HG03439 (cell line): ENCODE measurements at regions not wholly inside any gene's neighbourhood (a gene's known extent, or its start where the extent isn't known, plus 50 kb on each side); places are given as distances from the start of the nearest gene placed in this dataset.
"Not testable (repeated sequence)": the region's sequence is repeated elsewhere in the genome, so short reads cannot be mapped to it uniquely, and the experiment has no call there.

ENCODE experiments used
- ATAC-seq: cut with Tn5 transposase; IDR thresholded peaks from one replicate; pipeline ENCODE4 v1.9.1; 2021; ENCODE audit warnings: mild to moderate bottlenecking, moderate library complexity; ENCODE audit not compliant: unreplicated experiment

GRCh38 chr2:53610260-53610659 is 157.3 kb upstream of the CHAC2 start:
- ATAC-seq, result no peak

DNA sequence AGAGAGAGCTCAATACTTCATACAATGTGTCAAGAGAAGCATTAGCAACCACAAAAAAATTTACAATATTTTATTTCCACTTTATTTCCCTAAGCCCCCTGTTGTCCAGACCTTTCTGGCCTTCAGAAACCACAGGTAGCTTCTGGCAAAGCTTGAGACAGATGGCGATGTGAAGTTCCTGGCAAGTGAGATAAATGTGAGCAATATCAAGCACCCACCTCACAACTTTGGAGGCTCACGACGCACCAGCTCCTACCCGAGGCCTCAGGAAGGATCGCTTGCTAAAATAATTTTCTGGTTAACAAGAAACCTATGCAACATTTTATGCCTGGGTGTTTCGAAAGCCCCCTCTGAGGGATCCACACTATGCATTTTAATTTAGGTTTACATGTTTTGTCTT is 158.1 kb upstream of the CHAC2 start:
- no peak for ATAC-seq

GRCh38 chr2:53608293-53608692 is 159.3 kb upstream of the CHAC2 start:
- no peak for ATAC-seq

DNA sequence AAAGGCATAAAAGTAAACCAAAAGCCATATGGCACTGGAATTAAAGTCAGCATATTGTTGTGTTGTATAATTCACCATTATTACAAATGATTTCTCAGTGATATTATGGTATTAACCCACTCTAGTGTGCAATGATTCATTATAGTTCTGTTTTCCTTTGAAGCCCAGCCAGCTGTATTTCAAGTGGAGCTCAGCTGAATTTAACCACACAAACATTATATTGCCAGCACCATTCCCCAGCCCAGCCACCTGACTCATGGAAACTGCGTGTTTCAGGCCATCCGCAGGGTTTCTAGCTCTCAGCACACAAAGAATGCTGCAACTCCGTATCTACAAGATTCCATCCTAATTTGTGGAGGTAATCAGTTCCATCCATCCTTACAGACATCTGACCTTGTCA is 166.8 kb upstream of the CHAC2 start:
- ATAC-seq, result no peak

DNA sequence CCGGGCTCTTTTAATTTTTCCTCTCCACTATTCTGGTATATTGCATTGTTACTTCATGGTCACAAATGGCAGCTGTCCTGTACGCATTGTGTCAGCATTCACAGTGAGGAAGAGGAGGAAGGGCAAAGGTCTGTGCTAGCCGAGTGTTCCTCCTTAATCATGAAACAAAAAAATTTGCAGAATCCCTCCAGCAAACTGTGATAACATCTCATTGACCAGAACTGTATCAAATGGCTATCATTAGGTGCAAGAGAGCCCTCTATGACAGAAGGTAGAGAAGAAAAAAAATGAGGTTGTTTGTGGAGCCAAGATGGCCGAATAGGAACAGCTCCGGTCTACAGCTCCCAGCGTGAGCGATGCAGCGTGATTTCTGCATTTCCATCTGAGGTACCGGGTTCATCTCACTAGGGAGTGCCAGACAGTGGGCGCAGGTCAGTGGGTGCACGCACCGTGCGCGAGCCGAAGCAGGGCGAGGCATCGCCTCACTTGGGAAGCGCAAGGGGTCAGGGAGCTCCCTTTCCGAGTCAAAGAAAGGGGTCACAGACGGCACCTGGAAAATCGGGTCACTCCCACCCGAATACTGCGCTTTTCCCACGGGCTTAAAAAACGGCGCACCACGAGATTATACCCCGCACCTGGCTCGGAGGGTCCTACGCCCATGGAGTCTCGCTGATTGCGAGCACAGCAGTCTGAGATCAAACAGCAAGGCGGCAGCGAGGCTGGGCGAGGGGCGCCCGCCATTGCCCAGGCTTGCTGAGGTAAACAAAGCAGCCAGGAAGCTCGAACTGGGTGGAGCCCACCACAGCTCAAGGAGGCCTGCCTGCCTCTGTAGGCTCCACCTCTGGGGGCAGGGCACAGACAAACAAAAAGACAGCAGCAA is 180.6 kb upstream of the CHAC2 start:
- ATAC-seq, result not testable (repeated sequence)

DNA sequence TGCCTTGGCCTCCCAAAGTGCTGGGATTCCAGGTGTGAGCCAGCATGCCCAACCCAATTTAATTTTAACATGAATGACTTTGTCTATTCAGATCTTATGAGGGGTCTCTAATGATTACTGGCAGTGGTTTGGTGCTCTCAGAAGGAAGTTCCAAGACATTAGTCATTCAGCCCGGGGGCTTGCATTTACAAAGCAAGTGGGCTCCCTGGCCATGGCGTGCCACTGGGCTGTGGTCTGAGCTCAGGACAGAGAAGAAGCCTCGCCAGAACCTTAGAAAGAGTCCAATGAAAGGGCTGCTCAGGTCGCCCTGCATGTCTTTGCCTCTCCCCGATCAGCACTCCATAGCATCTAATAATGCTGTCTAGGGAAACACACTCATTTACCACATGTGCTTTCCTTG is 182.6 kb upstream of the CHAC2 start:
- ATAC-seq, result no peak

DNA sequence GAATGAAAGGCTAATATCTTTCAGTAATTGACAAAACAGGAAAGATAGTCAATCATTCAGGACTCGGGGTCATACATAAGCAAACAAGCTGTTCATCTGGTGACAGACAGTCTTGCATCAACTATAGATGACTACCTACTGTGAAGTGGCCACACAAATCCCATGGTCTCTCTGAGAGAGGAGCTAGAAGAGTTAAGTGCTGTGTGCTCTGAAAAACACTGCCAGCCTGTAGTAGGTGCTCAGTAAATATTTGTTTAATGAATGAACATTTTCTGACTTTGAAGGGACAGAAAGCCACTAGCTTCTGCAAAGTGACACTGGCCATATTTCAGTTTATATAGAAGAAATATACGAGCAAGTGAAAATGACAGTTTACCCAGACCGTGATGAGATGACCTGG is 184.0 kb upstream of the CHAC2 start:
- no peak for ATAC-seq

DNA sequence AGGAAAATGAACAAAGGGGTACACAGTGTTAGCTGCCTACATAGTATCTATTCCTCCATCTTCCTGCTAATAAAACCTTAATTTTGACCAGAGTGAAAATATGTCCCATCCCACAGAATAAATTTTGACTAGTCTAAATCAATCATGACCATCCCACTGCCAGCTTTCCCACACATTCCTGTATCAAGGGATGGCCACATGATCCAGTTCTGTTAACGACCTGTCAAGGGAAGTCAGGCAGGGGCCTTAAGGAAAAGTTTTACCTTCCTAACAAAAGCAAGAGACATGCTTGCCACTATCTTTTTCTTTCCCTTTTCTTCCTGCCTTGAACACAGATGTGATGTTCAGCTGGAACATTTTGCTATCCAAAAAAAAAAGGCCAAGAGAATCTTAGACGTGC is 185.0 kb upstream of the CHAC2 start:
- ATAC-seq, result no peak

DNA sequence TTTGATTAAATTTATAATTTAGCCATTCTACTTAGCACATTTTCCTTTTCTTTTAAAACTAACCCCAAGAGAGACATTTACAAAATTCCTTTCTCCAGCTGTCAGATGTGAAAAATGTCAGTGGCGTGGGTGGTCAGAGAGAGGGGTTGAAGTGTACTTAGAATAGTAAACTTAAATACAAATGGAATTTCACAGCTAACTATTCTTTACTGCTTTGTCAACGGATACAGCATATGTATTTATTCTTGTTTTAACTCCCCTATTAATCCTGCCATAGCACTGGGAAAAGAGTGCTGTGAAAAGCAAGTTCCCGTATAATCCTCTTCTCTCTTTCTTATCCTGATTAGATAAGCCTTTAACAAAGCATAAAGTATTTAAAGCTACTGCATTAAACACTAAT is 191.4 kb upstream of the CHAC2 start:
- ATAC-seq, result no peak

GRCh38 chr2:53575721-53576124 is 191.9 kb upstream of the CHAC2 start:
- ATAC-seq, result no peak

DNA sequence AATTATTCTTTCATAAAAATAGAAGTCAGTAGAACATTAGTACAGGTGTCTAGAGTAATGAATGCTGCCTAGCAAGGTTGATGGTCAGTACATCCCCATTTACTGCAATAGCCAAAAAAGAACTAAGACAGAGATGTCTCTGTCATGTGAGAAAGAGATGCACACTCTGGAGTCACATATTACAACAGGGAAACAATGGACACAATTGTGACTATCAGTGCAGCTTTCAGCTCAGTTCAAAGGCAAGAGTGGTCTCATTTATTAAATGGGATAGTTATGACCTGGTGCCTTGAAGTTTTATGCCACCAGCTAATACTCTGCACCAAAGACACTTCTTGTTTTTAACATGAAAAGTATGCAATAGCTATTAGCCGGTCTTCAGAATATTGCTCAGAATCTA is 194.9 kb upstream of the CHAC2 start:
- no peak for ATAC-seq

DNA sequence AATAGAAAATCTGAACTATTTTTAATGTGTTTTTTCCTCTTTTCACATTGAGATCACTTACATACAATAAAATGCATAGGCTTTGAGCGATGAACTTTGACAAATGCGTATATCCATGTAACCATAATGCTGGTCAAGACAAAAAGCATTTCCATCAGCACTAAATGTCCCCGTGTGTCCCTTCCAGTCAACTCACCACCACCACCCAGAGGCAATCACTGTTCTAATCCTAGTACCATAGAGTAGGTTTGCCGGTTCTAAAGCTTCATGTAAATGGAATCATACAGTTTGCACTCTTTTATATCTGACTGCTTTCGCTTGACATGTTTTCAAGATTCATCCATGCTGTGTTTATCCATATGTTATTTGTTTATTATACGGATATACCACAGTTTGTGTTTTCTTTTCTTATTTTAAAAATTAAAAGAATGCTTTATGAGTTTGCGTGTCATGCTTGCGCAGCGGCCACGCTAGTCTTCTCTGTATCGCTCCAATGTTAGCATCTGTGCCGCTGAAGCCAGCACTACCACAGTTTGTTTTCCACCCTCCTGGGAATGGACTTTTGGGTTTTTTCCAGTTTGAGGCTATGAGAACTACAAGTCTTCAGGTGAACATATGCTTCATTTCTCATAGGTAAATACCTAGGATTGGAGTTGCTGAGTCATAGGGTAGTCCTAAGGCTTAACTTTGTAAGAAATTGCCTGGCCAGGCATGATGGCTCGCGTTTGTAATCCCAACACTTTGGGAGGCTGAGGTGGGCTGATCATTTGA is 197.5 kb upstream of the CHAC2 start:
- ATAC-seq, result no peak

GRCh38 chr2:53568469-53568868 is 199.1 kb upstream of the CHAC2 start:
- no peak for ATAC-seq

- no peak for ATAC-seq
These were observed 200.5 kb upstream of the CHAC2 start for GRCh38 chr2:53567073-53567472.

DNA sequence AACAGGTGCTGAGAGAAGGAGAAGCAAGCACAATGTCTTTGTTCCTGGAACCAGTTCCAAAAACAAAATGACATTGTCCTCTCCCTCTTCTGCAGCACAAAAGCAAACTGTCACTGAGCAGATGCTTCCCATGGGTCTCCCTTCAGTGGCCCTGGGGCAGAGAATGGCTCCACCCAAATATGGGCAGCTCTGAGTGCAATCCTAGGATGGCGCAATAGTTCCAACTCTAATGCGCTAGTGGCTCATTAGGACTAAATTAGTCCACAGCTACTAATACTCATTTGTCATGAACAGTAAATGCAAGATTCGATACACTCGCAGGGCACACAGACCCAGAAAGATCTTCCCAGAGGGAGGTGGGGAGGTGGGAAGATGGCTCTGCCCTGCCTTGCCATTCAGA is 205.2 kb upstream of the CHAC2 start:
- ATAC-seq, result no peak

- no peak for ATAC-seq
These were observed 206.4 kb upstream of the CHAC2 start for GRCh38 chr2:53561155-53561554.

GRCh38 chr2:53559302-53559966 is 208.2 kb upstream of the CHAC2 start:
- ATAC-seq, result no peak

GRCh38 chr2:53558867-53559266 is 208.7 kb upstream of the CHAC2 start:
- no peak for ATAC-seq

GRCh38 chr2:53549497-53549896 is 218.1 kb upstream of the CHAC2 start:
- no peak for ATAC-seq

DNA sequence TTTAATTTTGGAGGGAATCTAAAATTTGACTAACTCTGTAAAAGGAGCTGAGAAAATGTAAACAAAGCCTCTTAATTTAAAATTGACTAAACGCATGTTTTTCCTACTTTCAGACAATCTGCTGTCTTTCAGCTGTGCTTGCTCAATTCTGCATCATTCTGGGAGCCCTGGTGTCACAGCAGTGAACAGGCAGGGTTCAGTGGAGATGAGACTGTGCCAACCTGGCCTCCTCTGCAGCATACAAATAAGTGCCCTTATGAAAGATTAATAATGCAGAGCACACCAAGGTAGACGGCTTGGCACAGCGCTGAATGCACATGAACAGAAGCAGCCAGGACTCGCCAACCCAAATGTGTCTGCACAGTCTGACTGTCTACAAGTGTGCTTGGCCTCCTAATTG is 222.0 kb upstream of the CHAC2 start:
- no peak for ATAC-seq

DNA sequence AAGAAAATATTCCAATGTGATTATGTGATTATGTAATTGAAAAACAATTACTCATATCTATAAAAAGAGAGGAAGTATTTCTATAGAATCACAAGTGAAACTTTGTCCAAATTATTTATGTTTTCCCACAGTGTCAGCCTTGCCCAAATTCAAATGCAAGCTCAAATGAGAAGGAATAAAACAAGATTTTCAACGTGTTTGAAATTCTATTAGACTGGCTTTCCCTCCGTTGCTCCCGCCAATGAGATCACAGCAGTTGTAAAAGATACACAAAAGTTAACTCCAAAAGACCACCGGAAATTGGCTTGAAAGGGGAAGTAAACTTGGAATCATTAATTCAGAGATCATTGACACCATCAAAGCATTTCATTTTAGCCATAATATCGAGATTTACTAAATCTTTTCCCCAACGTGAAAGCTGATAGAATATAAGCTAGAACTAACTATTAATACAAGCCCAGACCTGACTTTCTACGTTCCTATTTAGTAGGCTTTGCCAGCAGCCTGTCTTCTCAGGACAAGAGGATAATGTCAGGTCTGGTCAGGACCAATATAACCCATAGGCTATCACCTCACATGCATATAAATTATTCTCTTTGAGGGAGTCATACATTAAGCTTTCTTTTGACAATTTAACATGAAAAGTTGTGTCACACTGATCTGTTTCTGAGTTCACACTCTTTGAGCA is 222.6 kb upstream of the CHAC2 start:
- ATAC-seq, result no peak
